ENCODE measurements at regions not wholly inside any gene's neighbourhood (a gene's known extent, or its start where the extent isn't known, plus 50 kb on each side); places are given as distances from the start of the nearest gene placed in this dataset.

DNA sequence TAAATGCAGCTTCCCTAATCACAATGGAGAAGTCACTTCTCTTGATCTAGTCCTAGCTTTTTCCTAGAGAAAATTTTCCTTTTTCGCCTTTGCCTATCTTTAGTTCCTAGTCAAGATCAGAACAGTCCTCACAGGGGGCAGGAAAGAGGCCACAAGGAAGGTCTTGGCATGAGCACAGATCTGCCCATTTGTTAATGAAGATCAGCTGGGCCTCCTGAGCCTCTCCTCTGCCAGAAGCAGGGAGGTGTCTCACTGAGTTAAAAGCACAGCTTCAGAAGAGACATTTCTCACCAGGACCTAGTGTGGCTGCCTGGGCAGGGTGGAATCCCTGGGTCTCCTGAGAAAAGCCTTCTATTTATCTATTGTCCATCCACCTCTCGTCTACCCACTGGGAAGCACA, 357.8 kb downstream of the TMEM38B start:
- peaks cover 0 to 6% (median 0%) of the 10 kb centered on the region in 5 donors for H3K4me1 ChIP-seq (ENCODE audit: control insufficient read depth in 5 of 5, insufficient read depth in 5 of 5, low read length in 5 of 5)
- ATAC-seq (ENCODE audit: insufficient read depth, low FRiP score) (no peak), DNase-seq (no peak)
- no peak for TF ChIP-seq CTCF (IDR thresholded peaks at IDR 0.05; ENCODE audit: control extremely low read depth, extremely low read depth)
- no peak overlapping the region for H3K4me3 ChIP-seq
- H3K27ac ChIP-seq (ENCODE audit: low read depth in 1 of 2, low read length in 1 of 2), result no peak overlapping the region
- H3K9me3 ChIP-seq (ENCODE audit: control insufficient read depth in 4 of 4, insufficient read depth in 3 of 4, low read length in 3 of 4), result peaks cover 0 to 2% (median 0%) of the 10 kb centered on the region in 4 donors
- no peaks in the 10 kb centered on the region for H3K36me3 ChIP-seq (ENCODE audit: control insufficient read depth in 4 of 4, insufficient read depth in 4 of 4, low read length in 4 of 4)
- H3K9ac ChIP-seq (ENCODE audit: insufficient read depth in 1 of 2, low read length in 2 of 2), result no peak overlapping the region
- no peaks in the 10 kb centered on the region for H3K27me3 ChIP-seq (ENCODE audit: control insufficient read depth in 3 of 3, insufficient read depth in 3 of 3, low read length in 2 of 3)
- WGBS, 2 donors, result 83 to 97% methylated on average over 2 of the region's 2 CpGs

DNA sequence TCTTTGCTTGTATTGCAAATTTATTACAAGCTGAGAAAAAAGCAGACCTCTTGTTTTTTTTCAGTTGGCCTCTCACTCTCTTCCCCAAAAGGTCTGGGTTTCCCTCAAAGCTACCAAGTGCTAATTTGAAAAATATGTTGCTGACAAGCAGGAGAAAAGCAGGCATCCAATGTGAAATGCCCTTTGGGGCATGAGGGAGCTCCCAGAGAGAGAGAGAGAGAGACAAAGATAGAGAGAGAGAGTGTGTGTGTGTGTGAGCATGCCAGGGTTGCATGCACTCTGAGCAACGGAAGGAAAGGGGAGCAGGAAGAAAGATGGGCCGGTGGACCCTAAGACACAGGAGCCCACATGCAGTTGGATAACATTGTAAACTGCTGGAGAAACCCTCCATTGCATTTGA, 358.4 kb downstream of the TMEM38B start:
- Histone ChIP-seq H3K36me3 (ENCODE audit: control insufficient read depth in 4 of 4, insufficient read depth in 4 of 4, low read length in 4 of 4) (no peaks in the 10 kb centered on the region), H3K4me1 (ENCODE audit: control insufficient read depth in 5 of 5, insufficient read depth in 5 of 5, low read length in 5 of 5) (peaks cover 0 to 6% (median 0%) of the 10 kb centered on the region in 5 donors), H3K4me3 (no peak overlapping the region), H3K9ac (ENCODE audit: insufficient read depth in 1 of 2, low read length in 2 of 2) (no peak overlapping the region), H3K27me3 (ENCODE audit: control insufficient read depth in 3 of 3, insufficient read depth in 3 of 3, low read length in 2 of 3) (no peaks in the 10 kb centered on the region), H3K27ac (ENCODE audit: low read depth in 1 of 2, low read length in 1 of 2) (no peak overlapping the region), H3K9me3 (ENCODE audit: control insufficient read depth in 4 of 4, insufficient read depth in 3 of 4, low read length in 3 of 4) (peaks cover 0 to 2% (median 0%) of the 10 kb centered on the region in 4 donors)
- TF ChIP-seq CTCF (IDR thresholded peaks at IDR 0.05; ENCODE audit: control extremely low read depth, extremely low read depth), result no peak
- ATAC-seq (ENCODE audit: insufficient read depth, low FRiP score), result no peak
- no peak for DNase-seq
- 65 to 70% methylated on average over 2 of the region's 2 CpGs for WGBS, 2 donors

DNA sequence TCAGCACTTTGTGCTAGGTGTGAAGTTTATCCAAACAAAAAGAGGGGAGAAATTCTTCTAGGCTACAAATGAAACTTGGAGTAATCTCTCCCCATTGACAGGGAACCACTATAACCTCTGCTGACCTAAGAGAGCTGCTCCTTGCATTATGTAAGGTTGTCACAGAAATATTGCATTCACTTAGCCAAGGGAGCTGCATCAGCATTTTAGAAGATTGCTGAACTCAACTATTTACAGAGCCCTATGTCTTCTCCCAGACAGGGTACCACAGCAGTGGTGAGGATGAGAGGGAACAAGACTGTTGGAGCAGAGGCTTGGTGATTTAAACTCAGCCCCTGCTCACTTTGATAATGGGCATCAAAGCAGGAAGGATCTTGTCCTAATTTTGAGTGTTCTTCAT, 362.0 kb downstream of the TMEM38B start:
- no peak overlapping the region for H3K27ac ChIP-seq (ENCODE audit: low read depth in 1 of 2, low read length in 1 of 2)
- peaks cover 0 to 6% (median 0%) of the 10 kb centered on the region in 5 donors for H3K4me1 ChIP-seq (ENCODE audit: control insufficient read depth in 5 of 5, insufficient read depth in 5 of 5, low read length in 5 of 5)
- H3K36me3 ChIP-seq (ENCODE audit: control insufficient read depth in 4 of 4, insufficient read depth in 4 of 4, low read length in 4 of 4), result no peaks in the 10 kb centered on the region
- no peaks in the 10 kb centered on the region for H3K27me3 ChIP-seq (ENCODE audit: control insufficient read depth in 3 of 3, insufficient read depth in 3 of 3, low read length in 2 of 3)
- ATAC-seq (ENCODE audit: insufficient read depth, low FRiP score) (no peak), DNase-seq (no peak)
- H3K9me3 ChIP-seq (ENCODE audit: control insufficient read depth in 4 of 4, insufficient read depth in 3 of 4, low read length in 3 of 4), result peaks cover 0 to 10% (median 0%) of the 10 kb centered on the region in 4 donors
- no peak overlapping the region for H3K9ac ChIP-seq (ENCODE audit: insufficient read depth in 1 of 2, low read length in 2 of 2)
- no peak for TF ChIP-seq CTCF (IDR thresholded peaks at IDR 0.05; ENCODE audit: control extremely low read depth, extremely low read depth)
- no peak overlapping the region for H3K4me3 ChIP-seq

- Histone ChIP-seq H3K9me3 (ENCODE audit: control insufficient read depth in 4 of 4, insufficient read depth in 3 of 4, low read length in 3 of 4) (peaks cover 0 to 9% (median 0%) of the 10 kb centered on the region in 4 donors), H3K9ac (ENCODE audit: insufficient read depth in 1 of 2, low read length in 2 of 2) (no peak overlapping the region), H3K27me3 (ENCODE audit: control insufficient read depth in 3 of 3, insufficient read depth in 3 of 3, low read length in 2 of 3) (no peaks in the 10 kb centered on the region), H3K4me3 (no peak overlapping the region), H3K27ac (ENCODE audit: low read depth in 1 of 2, low read length in 1 of 2) (no peak overlapping the region), H3K36me3 (ENCODE audit: control insufficient read depth in 4 of 4, insufficient read depth in 4 of 4, low read length in 4 of 4) (no peaks in the 10 kb centered on the region), H3K4me1 (ENCODE audit: control insufficient read depth in 5 of 5, insufficient read depth in 5 of 5, low read length in 5 of 5) (no peaks in the 10 kb centered on the region)
- DNase-seq, result no peak
- no peak for ATAC-seq (ENCODE audit: insufficient read depth, low FRiP score)
- WGBS, 2 donors, result 93 to 96% methylated on average over 8 of the region's 8 CpGs
- TF ChIP-seq CTCF (IDR thresholded peaks at IDR 0.05; ENCODE audit: control extremely low read depth, extremely low read depth), result no peak
These were observed 364.1 kb downstream of the TMEM38B start for GRCh38 chr9:106058460-106058859.
